ENCODE measurements at regions not wholly inside any gene's neighbourhood (a gene's known extent, or its start where the extent isn't known, plus 50 kb on each side); places are given as distances from the start of the nearest gene placed in this dataset.

DNA sequence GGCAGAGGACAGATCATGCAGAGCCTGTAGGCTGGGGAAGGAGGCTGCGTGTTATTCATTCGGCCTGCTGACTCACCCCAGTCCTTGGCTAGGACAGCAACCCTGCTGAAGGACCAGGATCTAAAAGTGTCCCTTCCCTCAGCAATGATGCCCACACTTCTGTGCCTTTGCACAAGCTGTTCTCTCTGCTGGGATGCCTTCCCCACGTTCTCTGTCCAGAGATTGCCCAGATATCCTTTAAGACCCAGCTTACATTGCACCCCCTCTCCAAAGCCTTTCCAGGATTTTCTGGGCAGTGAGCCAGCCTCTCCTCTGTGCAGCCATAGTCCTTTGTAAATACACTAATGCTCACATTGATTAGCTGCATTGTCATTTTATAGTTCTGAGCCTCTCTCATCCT is 99.3 kb upstream of the CHD6 start:
- ATAC-seq: no peak
- no peaks in the 10 kb centered on the region for H3K27me3 ChIP-seq (ENCODE audit: low read depth)
- TF ChIP-seq CTCF (IDR thresholded peaks at IDR 0.05): no peak
- H3K4me1 ChIP-seq: no peaks in the 10 kb centered on the region
- H3K4me3 ChIP-seq: no peak overlapping the region
- H3K9me3 ChIP-seq: no peaks in the 10 kb centered on the region
- DNase-seq: no peak
- no peak overlapping the region for H3K27ac ChIP-seq
- H3K36me3 ChIP-seq: no peaks in the 10 kb centered on the region
- intact Hi-C loops (cut with DNase I): no loop called here

DNA sequence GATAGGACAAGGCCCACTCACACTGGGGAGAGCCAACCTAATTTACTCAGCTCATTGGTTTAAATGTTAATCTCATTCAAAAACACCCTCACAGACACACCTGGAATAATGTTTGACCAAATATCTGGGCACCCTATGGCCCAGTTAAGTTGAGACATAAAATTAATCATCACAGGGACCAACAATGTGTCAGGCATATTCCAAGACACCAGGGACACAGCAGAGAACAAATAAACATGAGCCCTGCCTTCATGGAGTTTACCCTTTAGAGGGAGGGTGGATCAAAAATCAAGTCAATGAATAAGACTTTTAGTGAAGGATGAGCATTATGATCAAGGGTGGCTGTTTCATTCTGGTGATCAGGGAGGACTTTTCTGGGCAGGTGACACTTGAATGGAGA is 98.7 kb upstream of the CHD6 start:
- Histone ChIP-seq H3K4me3 (no peak overlapping the region), H3K27me3 (ENCODE audit: low read depth) (no peaks in the 10 kb centered on the region), H3K27ac (no peak overlapping the region), H3K36me3 (no peaks in the 10 kb centered on the region), H3K9me3 (no peaks in the 10 kb centered on the region), H3K4me1 (no peaks in the 10 kb centered on the region)
- no peak for TF ChIP-seq CTCF (IDR thresholded peaks at IDR 0.05)
- no peak for DNase-seq
- intact Hi-C loops (cut with DNase I): no loop called here
- ATAC-seq: no peak

DNA sequence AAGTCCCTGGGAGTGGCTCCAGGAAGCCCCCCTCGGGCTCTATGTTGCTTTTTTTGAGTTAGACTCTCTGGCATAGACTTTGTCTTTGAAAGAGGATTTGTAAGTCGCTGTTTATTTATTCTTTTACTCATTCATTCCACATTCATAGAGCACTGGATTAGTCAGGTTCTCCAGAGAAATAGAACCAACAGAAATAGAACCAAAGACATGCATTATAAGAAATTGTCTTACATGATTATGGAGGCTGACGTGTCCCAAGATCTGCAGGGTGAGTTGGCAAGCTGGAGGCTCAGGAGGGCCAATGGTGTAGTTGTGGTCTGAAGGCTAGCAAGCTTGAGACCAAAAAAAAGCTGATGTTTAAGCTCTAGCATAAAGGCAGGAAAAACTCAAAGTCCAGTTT is 98.3 kb upstream of the CHD6 start:
- Histone ChIP-seq H3K27me3 (ENCODE audit: low read depth) (no peaks in the 10 kb centered on the region), H3K4me1 (no peaks in the 10 kb centered on the region), H3K27ac (no peak overlapping the region), H3K9me3 (no peaks in the 10 kb centered on the region), H3K36me3 (no peaks in the 10 kb centered on the region), H3K4me3 (no peak overlapping the region)
- ATAC-seq (no peak), DNase-seq (no peak)
- no peak for TF ChIP-seq CTCF (IDR thresholded peaks at IDR 0.05)
- intact Hi-C loops (cut with DNase I): no loop called here

DNA sequence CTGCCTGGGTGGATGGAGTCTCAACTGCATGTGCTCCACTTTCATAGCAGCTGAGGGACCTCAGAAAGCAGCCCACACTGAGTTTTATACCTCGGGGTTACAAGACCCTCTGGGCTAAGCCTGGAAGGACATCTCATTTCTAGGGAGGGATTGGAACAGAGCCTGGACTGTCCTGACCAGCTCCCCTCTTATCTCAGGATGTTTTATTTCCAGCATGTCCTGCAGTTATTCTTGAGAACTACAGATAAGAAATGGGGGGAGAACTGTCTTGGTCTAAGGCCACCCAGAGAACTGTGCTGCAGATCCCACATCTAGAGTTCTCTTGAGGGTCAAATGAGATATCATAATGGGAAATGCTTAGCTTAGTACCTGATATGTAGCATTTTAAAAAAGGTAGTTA is 97.3 kb upstream of the CHD6 start:
- Histone ChIP-seq H3K4me1 (no peaks in the 10 kb centered on the region), H3K4me3 (no peak overlapping the region), H3K9me3 (no peaks in the 10 kb centered on the region), H3K27me3 (ENCODE audit: low read depth) (no peaks in the 10 kb centered on the region), H3K27ac (no peak overlapping the region), H3K36me3 (no peaks in the 10 kb centered on the region)
- intact Hi-C loops (cut with DNase I): no loop called here
- DNase-seq (no peak), ATAC-seq (no peak)
- no peak for TF ChIP-seq CTCF (IDR thresholded peaks at IDR 0.05)

DNA sequence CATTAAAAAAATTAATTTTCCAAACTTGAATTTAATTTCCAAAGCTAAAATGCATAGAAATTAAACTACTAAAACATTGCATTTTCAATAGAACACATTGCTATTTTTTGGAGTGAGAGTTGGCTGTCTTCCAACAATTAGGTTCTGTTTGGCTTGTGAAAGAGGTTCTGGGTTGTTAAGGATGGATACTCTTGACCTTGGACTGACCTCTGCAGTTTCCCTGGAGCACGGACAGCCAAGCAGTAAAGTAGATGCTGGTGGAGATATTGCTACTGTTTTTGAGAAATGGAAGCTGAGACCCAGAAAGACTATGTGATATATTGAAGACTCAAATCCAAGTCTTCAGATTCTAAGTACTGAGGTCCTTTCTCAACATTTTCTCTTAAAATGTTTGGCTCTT is 95.9 kb upstream of the CHD6 start:
- H3K27me3 ChIP-seq (ENCODE audit: low read depth): no peaks in the 10 kb centered on the region
- no peak overlapping the region for H3K4me3 ChIP-seq
- ATAC-seq (no peak), DNase-seq (no peak)
- intact Hi-C loops (cut with DNase I): no loop called here
- H3K36me3 ChIP-seq: no peaks in the 10 kb centered on the region
- TF ChIP-seq CTCF (IDR thresholded peaks at IDR 0.05): no peak
- no peaks in the 10 kb centered on the region for H3K9me3 ChIP-seq
- H3K4me1 ChIP-seq: no peaks in the 10 kb centered on the region
- H3K27ac ChIP-seq: no peak overlapping the region

DNA sequence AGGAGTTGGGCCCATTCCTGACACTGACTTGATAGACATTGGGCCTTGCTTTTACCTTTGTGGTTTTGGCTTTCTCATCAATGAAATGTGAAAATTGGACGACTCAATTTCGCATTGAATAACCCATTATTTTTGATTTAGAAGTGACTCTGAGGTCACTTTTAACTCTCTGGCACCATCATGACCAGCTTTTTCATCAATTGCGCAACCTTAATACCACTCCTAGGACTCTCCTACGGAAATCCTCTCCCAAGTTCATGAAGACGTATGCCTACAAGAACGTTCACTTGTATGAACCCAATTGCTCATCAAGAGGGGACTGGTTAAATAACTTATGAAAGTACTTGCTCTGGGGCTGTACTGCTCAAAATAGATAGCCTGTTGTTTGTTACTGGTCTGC is 86.7 kb upstream of the CHD6 start:
- H3K4me3 ChIP-seq: no peak overlapping the region
- ATAC-seq: no peak
- H3K4me1 ChIP-seq: no peaks in the 10 kb centered on the region
- no peaks in the 10 kb centered on the region for H3K27me3 ChIP-seq (ENCODE audit: low read depth)
- intact Hi-C loops (cut with DNase I): no loop called here
- H3K36me3 ChIP-seq: no peaks in the 10 kb centered on the region
- no peak for TF ChIP-seq CTCF (IDR thresholded peaks at IDR 0.05)
- DNase-seq: no peak
- H3K27ac ChIP-seq: no peak overlapping the region
- H3K9me3 ChIP-seq: no peaks in the 10 kb centered on the region
